ENCODE measurements at regions not wholly inside any gene's neighbourhood (a gene's known extent, or its start where the extent isn't known, plus 50 kb on each side); places are given as distances from the start of the nearest gene placed in this dataset.

DNA sequence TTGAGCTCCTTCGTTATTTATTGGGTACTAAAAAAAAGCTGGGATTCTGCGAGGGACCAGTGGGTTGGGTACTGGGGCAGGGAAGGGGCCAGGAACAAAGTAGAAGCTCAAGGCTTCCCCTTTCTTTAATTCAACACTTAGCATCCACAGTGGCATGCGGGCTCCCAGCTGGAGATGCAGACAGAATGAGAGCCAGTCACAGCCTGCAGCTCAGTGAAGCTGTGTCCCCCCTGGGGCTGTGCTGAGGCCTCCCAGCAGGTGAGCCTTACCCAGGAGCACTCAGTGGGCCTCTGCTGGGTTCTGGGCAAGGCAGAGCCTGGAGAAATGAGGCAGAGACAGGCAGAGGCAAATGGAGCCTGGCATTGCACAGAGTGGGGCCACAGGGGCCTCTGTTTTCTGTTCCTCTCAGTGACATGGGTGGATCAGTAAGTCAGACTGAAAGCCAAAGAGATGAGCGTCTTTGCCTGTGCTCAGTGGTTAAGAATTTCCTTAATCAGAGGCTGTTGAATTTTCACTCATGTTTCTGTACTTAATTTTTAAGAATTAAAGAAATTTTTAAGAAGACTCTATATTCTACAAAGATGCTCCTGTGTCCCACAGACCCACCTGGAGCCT is 181.4 kb upstream of the RBPJ start (continued):
- TF ChIP-seq, protein P1, sequence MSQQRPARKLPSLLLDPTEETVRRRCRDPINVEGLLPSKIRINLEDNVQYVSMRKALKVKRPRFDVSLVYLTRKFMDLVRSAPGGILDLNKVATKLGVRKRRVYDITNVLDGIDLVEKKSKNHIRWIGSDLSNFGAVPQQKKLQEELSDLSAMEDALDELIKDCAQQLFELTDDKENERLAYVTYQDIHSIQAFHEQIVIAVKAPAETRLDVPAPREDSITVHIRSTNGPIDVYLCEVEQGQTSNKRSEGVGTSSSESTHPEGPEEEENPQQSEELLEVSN (IDR thresholded peaks at IDR 0.05) = peak; percentile 8; the same call in 1 of the 2 replicates

Measured in H1 (cell line).